GM19397 (cell line): ENCODE measurements at regions not wholly inside any gene's neighbourhood (a gene's known extent, or its start where the extent isn't known, plus 50 kb on each side); places are given as distances from the start of the nearest gene placed in this dataset.

Source experiments
- ATAC-seq: cut with Tn5 transposase; IDR thresholded peaks from one replicate; pipeline ENCODE4 v1.9.1; 2021; ENCODE audit warnings: mild to moderate bottlenecking, moderate library complexity; ENCODE audit not compliant: unreplicated experiment

GRCh38 chr13:107866032-107866940 lies 349.1 kb downstream of the LIG4 start:
- no peak for ATAC-seq

GRCh38 chr13:107865643-107866031 lies 349.7 kb downstream of the LIG4 start:
- no peak for ATAC-seq

GRCh38 chr13:107865318-107865575 lies 350.1 kb downstream of the LIG4 start:
- ATAC-seq, result no peak

DNA sequence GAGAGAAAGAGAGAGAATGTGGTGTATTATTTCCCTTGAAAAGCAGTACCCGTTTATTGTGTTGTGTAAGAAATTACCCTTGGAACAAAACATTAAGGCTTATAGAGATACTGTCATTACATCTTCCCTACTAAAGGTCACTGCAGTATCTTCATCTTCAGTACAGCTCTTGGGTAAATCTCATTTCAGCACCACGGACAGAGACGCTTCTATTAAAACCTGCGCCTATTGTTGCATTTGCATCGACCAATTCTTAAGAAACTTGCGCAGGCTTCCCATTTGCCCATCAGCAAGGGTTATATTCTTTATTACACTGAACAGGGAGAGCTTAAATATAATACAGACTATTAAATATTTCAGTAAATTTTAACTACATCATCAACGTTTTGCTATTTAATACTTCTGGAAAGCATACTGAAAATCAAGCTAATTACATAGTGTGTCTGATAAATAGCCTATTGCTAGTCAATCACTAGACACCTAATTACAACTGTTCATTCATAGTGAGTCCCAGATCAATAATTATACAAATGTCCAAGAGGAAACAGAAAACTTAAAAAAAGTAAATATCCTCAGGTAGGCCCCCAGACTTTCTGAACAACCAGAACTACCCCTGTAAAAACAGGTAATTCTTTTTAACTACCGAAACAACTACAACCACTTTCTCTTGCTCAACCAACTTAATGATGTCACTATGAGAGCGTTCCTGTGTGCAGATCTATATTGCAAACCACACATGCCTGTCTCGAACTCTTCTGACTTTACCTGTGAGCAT lies 350.6 kb downstream of the LIG4 start:
- no peak for ATAC-seq

- ATAC-seq, result no peak
These were observed 355.1 kb downstream of the LIG4 start for GRCh38 chr13:107860284-107860683.

DNA sequence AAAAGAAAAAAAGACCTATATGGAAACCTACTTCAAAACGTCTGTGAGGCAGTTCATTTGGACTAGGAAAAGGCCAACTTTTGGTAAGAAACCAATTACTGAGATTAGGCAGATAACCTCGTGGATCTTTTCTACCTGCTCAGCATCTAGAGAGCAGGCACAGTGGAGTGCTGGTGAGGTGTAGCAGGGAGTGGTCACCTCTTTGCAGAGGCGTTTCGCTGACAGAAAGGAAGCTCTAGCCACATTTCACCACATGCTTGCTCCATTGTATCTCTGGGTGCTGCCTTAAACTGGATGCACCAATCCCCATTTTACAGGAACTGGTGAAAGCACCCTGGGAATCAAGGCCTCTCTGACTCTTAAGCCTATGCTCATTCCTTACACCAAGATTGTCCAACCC lies 360.5 kb downstream of the LIG4 start:
- no peak for ATAC-seq

DNA sequence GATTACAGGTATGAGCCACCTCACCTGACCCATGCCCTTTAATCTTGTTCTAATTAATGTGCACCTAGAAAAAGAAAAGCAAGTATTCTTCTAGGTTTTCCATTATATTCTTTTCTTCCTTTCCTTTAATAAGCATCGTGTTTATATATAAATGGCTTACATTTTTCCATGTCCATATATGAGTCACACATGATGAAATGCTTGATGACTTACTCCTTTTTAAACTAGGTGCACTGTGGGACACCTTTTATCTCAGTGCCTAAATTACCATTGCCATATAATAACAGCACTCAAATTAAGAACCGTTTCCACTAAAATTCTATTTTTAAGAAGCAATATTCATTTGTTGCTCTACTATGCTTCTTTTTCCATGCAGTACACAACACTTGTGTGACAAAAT lies 363.3 kb downstream of the LIG4 start:
- no peak for ATAC-seq

- ATAC-seq, result no peak
These were observed 363.7 kb downstream of the LIG4 start for GRCh38 chr13:107851670-107852069.

DNA sequence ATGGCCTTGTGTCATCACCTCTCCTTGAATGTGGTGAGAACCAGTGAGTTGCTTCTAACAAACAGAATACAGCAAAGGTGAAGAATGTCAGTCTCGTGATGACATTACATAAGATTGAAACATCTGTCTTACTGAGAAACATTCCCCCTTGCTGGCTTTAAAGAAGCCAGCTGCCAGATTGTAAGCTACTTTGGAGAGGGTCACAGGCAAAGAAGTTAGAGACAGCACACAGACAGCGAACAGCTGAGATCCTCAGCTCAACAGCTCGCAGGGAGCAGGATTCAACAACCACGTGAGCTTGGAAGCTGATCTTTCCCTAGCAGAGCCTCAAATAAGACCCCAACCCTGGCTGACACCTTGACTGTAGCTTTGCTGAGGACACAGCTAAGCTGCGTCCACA lies 367.9 kb downstream of the LIG4 start:
- ATAC-seq, result no peak

- ATAC-seq, result no peak
These were observed 368.7 kb downstream of the LIG4 start for GRCh38 chr13:107846642-107847041.

GRCh38 chr13:107845911-107846310 lies 369.4 kb downstream of the LIG4 start:
- no peak for ATAC-seq

DNA sequence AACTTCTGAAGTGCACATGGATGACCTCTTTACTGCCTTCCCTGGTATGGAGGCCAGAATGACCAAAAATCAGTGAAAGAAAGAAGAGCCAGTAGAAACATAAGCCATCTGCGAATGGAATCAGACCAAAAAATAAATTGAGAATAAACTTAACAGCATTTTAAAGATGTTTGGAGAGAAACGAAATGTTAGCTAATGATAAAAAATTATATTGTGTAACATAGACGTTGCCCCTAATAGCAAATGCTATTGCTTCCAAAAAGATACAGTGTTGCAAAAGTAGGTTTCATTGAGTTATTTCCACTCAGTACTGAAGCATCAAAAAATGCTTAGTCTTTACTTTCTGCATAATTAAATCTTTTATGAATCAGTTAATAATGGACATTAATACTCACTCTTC lies 371.7 kb downstream of the LIG4 start:
- no peak for ATAC-seq

DNA sequence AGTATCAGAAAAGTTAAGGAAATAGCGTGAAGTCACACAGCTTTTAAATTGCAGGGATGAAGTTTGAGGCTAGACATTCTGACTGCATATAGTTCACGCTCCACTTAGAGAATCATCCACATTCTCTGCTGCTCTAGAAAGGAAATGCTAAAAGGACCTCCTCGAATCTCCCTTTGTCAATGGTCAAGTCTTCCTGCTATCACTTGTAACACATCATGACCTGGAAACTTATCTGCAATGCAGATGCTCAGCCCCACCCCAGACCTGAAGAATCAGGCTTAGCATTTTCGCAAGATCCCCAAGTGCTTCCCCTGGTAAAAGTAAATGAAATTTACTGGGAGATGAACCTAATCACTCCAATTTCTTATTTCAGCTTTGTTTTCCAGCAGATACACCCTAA lies 372.1 kb downstream of the LIG4 start:
- ATAC-seq, result no peak

GRCh38 chr13:107842562-107843180 lies 372.7 kb downstream of the LIG4 start:
- ATAC-seq, result no peak

GRCh38 chr13:107838588-107839161 lies 376.7 kb downstream of the LIG4 start:
- no peak for ATAC-seq

DNA sequence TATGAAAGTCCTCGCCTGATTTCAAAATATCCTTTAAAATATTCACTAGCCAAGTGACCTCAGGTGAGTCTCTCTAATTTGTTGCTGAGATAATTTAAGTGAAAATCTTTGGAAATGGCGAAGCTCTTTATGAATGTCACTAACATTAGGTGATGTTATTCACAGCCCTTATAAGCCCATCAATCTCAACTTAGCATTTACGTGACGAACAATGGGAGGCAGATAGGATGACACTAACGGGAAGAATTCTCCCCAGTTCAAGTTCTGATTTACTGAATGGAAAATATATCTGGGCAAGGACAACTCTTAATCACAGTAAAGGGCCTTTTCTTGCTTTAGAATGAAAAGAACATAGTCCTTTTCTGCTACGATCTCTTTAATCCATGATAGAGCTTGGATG lies 378.7 kb downstream of the LIG4 start:
- no peak for ATAC-seq

DNA sequence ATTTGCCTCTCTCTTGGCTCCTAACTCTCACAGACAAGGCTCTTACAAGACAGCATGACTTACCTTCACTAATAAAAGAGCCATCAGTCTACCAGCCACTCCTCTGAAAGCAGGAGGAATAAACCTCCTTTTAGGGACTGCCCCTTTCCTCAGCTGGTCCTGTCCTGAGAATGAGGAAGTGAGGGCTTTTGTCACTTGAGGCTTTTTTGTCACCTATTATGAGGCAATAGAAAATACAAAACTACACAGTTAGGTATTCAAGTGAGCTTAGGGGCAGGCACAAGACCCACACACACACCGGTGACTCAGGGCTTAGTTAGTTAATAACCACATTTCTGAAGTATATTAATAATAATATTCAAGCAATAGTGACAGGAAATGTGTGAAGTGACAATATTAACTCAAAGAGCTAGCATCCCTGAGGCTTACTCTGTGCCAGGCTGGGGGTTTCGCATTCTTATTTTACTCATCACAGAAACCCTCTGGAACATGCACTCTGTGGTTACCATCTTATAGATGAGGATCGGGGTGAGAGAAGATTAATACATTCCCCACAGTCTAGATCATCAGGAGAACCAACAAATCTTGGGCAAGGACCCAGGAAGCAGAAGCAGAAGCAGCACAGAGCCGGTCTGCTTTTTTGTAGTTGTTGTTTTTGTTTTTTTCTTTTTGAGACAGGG lies 379.9 kb downstream of the LIG4 start:
- no peak for ATAC-seq

DNA sequence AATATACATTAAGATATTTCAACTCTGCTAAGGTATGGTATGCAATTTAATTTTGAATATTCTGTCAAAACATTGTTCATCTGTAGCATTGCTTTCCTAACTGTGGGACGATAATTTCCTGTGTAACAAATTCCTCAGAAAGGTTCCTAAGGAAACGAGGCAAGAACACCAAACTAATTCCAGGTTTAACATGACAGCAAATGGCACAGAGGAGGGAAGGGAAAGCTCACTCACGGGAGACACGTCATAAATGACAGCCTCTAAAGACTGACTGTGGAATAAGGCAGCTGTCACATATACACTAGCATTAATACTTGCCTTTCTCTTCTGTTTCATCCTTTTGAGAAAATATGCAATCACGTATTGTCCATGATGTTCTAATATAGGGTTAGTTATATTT lies 380.6 kb downstream of the LIG4 start:
- ATAC-seq, result no peak

DNA sequence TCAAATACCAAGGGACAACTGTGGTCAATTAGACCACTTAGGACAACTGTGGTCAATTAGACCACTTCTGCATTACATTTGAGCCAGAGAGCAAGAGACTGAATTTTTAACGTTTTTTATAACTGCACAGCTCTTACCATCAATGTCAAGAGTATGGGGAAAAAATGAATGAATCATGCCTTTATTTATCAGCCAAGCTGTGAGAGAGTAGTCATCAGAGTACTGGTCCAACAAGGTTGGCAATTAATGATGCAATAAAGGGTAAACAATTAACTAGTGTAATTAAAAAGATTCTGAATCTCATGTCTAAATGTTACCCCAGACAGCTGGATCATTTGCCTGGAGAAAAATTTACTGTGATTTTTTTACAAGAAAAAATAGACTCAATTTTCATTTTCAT lies 381.1 kb downstream of the LIG4 start:
- no peak for ATAC-seq

- ATAC-seq, result no peak
These were observed 382.7 kb downstream of the LIG4 start for GRCh38 chr13:107832500-107833100.

DNA sequence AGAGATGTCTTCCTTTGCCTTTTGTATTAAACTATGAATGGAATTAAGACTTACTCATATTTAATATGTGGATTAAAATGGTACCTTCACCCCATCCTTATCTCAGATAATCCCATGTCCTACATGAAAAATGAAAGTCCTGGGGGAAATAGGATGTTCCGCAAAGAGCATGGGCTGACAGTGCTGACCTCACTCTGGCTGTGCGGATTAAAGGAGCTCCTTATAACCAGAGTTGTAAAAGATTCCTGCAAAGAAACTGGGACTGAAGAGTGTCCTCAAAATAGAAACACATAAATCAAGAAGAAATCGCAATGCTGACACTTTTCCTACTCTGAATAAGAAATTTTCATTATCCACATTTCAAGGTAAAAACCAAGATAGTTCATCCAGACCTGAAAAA lies 384.5 kb downstream of the LIG4 start:
- no peak for ATAC-seq
